GM12878 (cell line): ENCODE measurements at regions not wholly inside any gene's neighbourhood (a gene's known extent, or its start where the extent isn't known, plus 50 kb on each side); places are given as distances from the start of the nearest gene placed in this dataset.

ENCODE experiments used
- CEBPZ ChIP-seq: fragments of 150-350 bp; IDR thresholded peaks from 2 replicates; pipeline ENCODE4 v1.6.1; 2016; ENCODE audit warnings: low read depth, low read length
- CREB1 ChIP-seq: IDR thresholded peaks from 2 replicates; pipeline ENCODE4 v1.6.1; 2012; ENCODE audit warnings: low read depth, mild to moderate bottlenecking, inconsistent platforms
- ESRRA ChIP-seq: IDR thresholded peaks from 2 replicates; pipeline ENCODE4 v1.6.1; 2012; ENCODE audit warnings: mild to moderate bottlenecking, low read length, improper control_type of control experiment
- FOXM1 ChIP-seq: IDR thresholded peaks from 2 replicates; pipeline ENCODE4 v1.6.1; 2012; ENCODE audit warnings: low read depth, mild to moderate bottlenecking, inconsistent platforms, low read length, moderate library complexity
- POLR2A ChIP-seq: IDR thresholded peaks from 2 replicates; pipeline ENCODE4 v1.6.1; 2011; ENCODE audit warnings: low read depth, mild to moderate bottlenecking, low read length
- POU2F2 ChIP-seq: IDR thresholded peaks from 3 replicates; pipeline ENCODE4 v1.6.1; 2011; ENCODE audit warnings: low read depth, mild to moderate bottlenecking, low read length, borderline replicate concordance
- USF2 ChIP-seq: IDR thresholded peaks from 2 replicates; pipeline ENCODE4 v1.6.1; 2011; ENCODE audit warnings: low read depth, low read length, improper control_type of control experiment, borderline replicate concordance

GRCh38 chr9:82152181-82152580 is 163.6 kb downstream of the SPATA31D1 start:
- no peak for TF ChIP-seq CEBPZ
- TF ChIP-seq USF2, result no peak
- no peak for TF ChIP-seq ESRRA
- no peak for TF ChIP-seq CREB1
- TF ChIP-seq FOXM1, result no peak
- no peak for TF ChIP-seq POLR2A
- TF ChIP-seq POU2F2, result no peak
